ENCODE measurements at regions not wholly inside any gene's neighbourhood (a gene's known extent, or its start where the extent isn't known, plus 50 kb on each side); places are given as distances from the start of the nearest gene placed in this dataset.

DNA sequence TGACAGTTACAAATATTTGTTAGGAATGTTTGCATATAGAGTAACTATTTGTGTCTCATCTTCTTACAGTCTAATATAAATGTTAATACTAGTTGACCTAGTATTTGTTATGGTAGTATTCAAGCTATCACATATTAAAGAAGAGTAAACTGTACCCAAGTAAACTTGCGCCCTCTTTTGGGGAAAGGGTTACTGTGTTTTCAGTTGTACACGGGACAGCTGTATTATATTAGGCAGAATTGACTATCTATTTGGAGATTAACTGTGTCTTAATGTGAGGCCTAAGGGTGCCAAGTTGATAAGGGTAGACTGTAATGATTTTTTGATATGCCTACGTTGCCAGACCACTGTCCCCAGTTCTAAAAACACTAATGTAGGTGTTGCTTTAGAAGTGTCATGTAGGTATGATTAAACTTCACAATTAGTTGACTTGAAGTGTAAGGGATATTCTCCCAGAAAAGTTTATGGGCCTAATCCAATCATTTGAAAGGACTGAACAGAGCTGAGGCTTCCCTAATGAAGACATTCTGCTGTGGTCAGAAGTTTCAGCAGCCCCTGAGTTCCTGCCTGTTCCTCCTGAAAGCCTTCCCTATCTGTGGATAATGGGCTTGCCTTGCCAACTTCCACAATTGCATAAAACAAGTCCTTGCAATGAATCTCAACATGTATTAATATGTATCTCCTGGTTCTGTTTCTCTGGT, 172.8 kb upstream of the CXCL13 start:
- Histone ChIP-seq H3K4me3 (no peak overlapping the region), H3K36me3 (no peaks in the 10 kb centered on the region), H3K27me3 (no peaks in the 10 kb centered on the region), H3K4me1 (peaks cover 9% of the 10 kb centered on the region), H3K9me3 (no peaks in the 10 kb centered on the region), H3K27ac (no peak overlapping the region)
- TF ChIP-seq CTCF (IDR thresholded peaks at IDR 0.05) (no peak), POLR2AphosphoS5 (IDR thresholded peaks at IDR 0.05) (no peak), EP300 (IDR thresholded peaks at IDR 0.05) (no peak), POLR2A (IDR thresholded peaks at IDR 0.05) (no peak)
- 52% methylated on average over 3 of the region's 3 CpGs for WGBS
- DNase-seq (ENCODE audit: low spot score in 2 of 2) = no peak

DNA sequence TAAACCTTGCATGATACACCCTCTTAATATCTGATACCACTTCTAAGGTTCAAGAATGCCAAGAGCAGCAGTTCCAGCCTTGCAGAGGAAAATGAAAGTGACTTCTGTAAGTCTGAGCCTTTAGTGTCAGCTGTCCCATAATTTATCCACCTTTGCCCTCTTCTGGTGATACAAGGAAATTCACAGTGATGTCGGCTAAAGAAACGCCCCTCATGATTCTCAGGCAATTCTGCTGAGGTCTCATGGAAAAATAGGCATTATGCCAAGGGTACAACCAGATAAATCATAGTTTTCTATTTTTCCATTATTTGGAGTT, 172.2 kb upstream of the CXCL13 start:
- Histone ChIP-seq H3K4me1 (peaks cover 9% of the 10 kb centered on the region), H3K4me3 (no peak overlapping the region), H3K36me3 (no peaks in the 10 kb centered on the region), H3K9me3 (no peaks in the 10 kb centered on the region), H3K27me3 (no peaks in the 10 kb centered on the region), H3K27ac (no peak overlapping the region)
- WGBS = 0% methylated on average over 2 of the region's 2 CpGs
- TF ChIP-seq CTCF (IDR thresholded peaks at IDR 0.05) = peak; percentile 8 to 36
- no peak for TF ChIP-seq POLR2A (IDR thresholded peaks at IDR 0.05)
- DNase-seq (ENCODE audit: low spot score in 2 of 2) = no peak

DNA sequence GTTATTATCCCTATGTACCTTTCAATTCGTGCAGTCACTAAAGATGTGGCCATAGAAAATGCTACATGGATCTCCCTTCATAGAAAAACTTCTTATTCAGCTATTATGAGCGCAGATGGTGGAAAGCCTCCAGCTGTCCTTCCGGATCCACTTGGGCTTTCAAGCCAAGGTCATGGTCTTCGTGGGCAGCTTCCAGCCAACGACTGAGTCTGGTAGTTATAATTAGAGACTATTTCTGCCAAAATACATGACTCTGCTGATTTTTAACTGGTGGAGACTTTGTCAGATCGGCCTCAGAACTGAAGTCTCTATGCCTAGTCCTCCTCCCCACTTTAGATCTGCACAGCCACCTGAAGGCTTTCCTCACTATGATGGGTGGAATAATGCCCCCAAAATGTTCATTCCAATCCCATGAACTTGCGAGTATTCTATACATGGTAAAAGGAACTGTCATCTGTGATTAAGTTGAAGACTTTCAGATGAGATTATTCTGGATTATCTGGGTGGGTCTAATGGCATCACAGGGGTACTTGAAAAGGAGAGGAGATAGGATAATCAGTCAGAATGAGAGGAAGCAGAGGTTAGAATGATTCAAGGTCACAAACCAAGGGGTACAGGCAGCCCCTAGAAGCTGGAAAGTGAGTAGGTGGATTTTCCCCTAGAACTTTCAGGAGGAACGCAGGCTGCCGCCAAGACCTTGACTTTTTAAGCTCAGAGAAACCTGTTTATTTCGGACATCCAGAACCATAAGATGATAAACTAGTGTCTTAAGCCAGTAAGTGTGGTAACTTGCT, 171.1 kb upstream of the CXCL13 start:
- H3K27ac ChIP-seq = no peak overlapping the region
- WGBS = 77% methylated on average over 10 of the region's 10 CpGs
- no peak overlapping the region for H3K4me3 ChIP-seq
- H3K9me3 ChIP-seq = no peaks in the 10 kb centered on the region
- no peak for DNase-seq (ENCODE audit: low spot score in 2 of 2)
- H3K4me1 ChIP-seq = peaks cover 9% of the 10 kb centered on the region
- no peak for TF ChIP-seq CTCF (IDR thresholded peaks at IDR 0.05)
- TF ChIP-seq EP300 (IDR thresholded peaks at IDR 0.05) = no peak
- H3K27me3 ChIP-seq = no peaks in the 10 kb centered on the region
- H3K36me3 ChIP-seq = no peaks in the 10 kb centered on the region

DNA sequence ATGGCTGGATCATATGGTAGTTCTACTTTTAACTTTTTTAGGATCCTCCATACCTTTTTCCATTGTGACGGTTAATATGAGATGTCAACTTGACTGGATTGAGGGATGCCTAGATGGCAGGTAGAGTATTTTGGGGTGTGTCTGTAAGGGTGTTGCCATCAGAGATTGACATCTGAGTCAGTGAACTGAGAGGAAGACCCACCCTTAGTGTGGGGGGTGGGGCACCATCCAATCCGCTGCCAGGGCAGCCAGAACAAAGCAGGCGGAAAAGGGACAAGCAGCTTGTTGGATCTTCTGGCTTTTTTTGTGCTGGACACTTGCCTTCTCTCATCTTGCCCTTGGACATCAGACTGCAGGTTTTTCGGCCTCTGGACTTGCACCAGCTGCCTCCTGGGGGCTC, 168.5 kb upstream of the CXCL13 start:
- Histone ChIP-seq H3K27ac (no peak overlapping the region), H3K4me3 (no peak overlapping the region), H3K4me1 (peaks cover 9% of the 10 kb centered on the region), H3K36me3 (no peaks in the 10 kb centered on the region), H3K9me3 (no peaks in the 10 kb centered on the region), H3K27me3 (no peaks in the 10 kb centered on the region)
- DNase-seq (ENCODE audit: low spot score in 2 of 2) = no peak
- 99% methylated on average over 4 of the region's 4 CpGs for WGBS
- no peak for TF ChIP-seq EP300 (IDR thresholded peaks at IDR 0.05)
- TF ChIP-seq CTCF (IDR thresholded peaks at IDR 0.05) = no peak

DNA sequence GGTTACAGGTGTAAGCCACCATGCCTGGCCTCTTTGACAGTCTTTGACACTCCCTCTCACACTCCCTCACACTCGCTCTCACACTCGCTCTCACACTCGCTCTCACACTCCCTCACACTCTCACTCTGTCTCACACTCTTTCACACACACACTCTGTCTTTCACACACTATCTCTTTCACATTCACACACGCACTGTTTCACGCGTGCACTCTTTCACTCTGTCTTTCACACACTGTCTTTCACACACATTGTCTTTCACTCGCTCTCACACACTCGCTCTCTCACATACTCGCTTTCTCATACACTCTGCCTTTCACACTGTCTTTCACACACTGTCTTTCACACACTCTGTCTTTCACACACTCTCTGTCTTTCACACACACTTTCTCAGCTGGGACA, 167.1 kb upstream of the CXCL13 start:
- Histone ChIP-seq H3K27me3 (no peaks in the 10 kb centered on the region), H3K36me3 (no peaks in the 10 kb centered on the region), H3K27ac (no peak overlapping the region), H3K9me3 (no peaks in the 10 kb centered on the region), H3K4me3 (no peak overlapping the region), H3K4me1 (peaks cover under 1% of the 10 kb centered on the region)
- WGBS = 96% methylated on average over 9 of the region's 9 CpGs
- no peak for DNase-seq (ENCODE audit: low spot score in 2 of 2)
- no peak for TF ChIP-seq CTCF (IDR thresholded peaks at IDR 0.05)
- no peak for TF ChIP-seq POLR2A (IDR thresholded peaks at IDR 0.05)
- no peak for TF ChIP-seq POLR2AphosphoS5 (IDR thresholded peaks at IDR 0.05)
- TF ChIP-seq EP300 (IDR thresholded peaks at IDR 0.05) = no peak
